Calu3 (cell line): ENCODE measurements at regions not wholly inside any gene's neighbourhood (a gene's known extent, or its start where the extent isn't known, plus 50 kb on each side); places are given as distances from the start of the nearest gene placed in this dataset.

Experiments
- BruUV-seq: library from RNA; stranded (reverse); fragments of 400-500 nt; replicated peaks from 2 replicates; lab custom pipeline; 2021; lab: Mats Ljungman, UMichigan
- CTCF ChIA-PET: fragments of 300-600 bp; sonication (Branson Sonifier 250); formaldehyde crosslinking; loops from one replicate; lab custom pipeline; 2022; ENCODE audit warnings: antibody characterized with exemption; lab: Charles Lee
- DNase-seq: peaks from one replicate; pipeline ENCODE4 v3.0.0; 2022
- H3K27ac Mint-ChIP-seq: one replicate; pipeline ENCODE4 v1.8.0; 2022; ENCODE audit warnings: mixed read lengths; ENCODE audit not compliant: unreplicated experiment
- H3K27me3 Mint-ChIP-seq: one replicate; pipeline ENCODE4 v1.8.0; 2022; ENCODE audit warnings: mixed read lengths; ENCODE audit not compliant: unreplicated experiment
- H3K36me3 Mint-ChIP-seq: one replicate; pipeline ENCODE4 v1.8.0; 2022; ENCODE audit warnings: mild to moderate bottlenecking, moderate library complexity, mixed read lengths; ENCODE audit not compliant: insufficient read depth, unreplicated experiment
- H3K4me1 Mint-ChIP-seq: one replicate; pipeline ENCODE4 v1.8.0; 2022; ENCODE audit warnings: mild to moderate bottlenecking, low read depth, mixed read lengths; ENCODE audit not compliant: unreplicated experiment
- H3K4me3 Mint-ChIP-seq: one replicate; pipeline ENCODE4 v1.8.0; 2022; ENCODE audit warnings: mild to moderate bottlenecking, low read depth, moderate library complexity, mixed read lengths; ENCODE audit not compliant: unreplicated experiment
- H3K9me3 Mint-ChIP-seq: one replicate; pipeline ENCODE4 v1.8.0; 2022; ENCODE audit warnings: low read depth, mixed read lengths; ENCODE audit not compliant: unreplicated experiment
- intact Hi-C: fragments of 100-400 bp; cut with micrococcal nuclease; formaldehyde crosslinking; loops from one replicate; pipeline ENCODE4 v1.10.0; 2022; ENCODE audit not compliant: unreplicated experiment
- TF ChIP-seq, protein P1 (sequence below): fragments of 200-600 bp; IDR thresholded peaks from one replicate; pipeline ENCODE4 v1.8.0; 2022; ENCODE audit warnings: antibody characterized with exemption; ENCODE audit not compliant: unreplicated experiment

DNA sequence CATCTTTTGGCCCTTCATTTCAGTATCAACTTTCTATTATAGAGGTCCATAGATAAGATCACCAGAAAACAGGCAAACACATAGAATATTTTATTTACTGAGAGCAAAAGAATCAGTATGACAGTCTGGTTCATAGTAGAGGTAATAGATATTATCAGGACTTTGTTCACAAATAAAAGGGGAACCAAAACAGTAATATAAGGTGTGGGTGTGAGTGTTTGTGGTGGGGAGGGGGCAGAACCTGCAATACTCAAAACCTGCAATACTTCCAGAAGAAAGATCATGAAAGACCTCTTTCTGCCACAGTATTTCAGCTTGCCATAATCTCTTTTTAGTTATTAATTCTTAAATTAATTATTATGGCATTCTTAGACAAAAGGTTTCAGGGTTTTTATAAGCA, 578.7 kb upstream of the SLITRK1 start:
- CTCF ChIA-PET: no interaction called here
- Mint-ChIP-seq H3K9me3 (no peaks in the 10 kb centered on the region), H3K27me3 (no peaks in the 10 kb centered on the region), H3K4me3 (no peak overlapping the region), H3K27ac (no peak overlapping the region), H3K4me1 (no peaks in the 10 kb centered on the region), H3K36me3 (no peaks in the 10 kb centered on the region)
- no TSS peak for BruUV-seq
- intact Hi-C loops: no loop called here
- TF ChIP-seq, protein P1, sequence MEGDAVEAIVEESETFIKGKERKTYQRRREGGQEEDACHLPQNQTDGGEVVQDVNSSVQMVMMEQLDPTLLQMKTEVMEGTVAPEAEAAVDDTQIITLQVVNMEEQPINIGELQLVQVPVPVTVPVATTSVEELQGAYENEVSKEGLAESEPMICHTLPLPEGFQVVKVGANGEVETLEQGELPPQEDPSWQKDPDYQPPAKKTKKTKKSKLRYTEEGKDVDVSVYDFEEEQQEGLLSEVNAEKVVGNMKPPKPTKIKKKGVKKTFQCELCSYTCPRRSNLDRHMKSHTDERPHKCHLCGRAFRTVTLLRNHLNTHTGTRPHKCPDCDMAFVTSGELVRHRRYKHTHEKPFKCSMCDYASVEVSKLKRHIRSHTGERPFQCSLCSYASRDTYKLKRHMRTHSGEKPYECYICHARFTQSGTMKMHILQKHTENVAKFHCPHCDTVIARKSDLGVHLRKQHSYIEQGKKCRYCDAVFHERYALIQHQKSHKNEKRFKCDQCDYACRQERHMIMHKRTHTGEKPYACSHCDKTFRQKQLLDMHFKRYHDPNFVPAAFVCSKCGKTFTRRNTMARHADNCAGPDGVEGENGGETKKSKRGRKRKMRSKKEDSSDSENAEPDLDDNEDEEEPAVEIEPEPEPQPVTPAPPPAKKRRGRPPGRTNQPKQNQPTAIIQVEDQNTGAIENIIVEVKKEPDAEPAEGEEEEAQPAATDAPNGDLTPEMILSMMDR: no peak
- DNase-seq: no peak

GRCh38 chr13:84455143-84455905, 573.0 kb upstream of the SLITRK1 start:
- DNase-seq: no peak
- H3K4me1 Mint-ChIP-seq: no peaks in the 10 kb centered on the region
- TF ChIP-seq, protein P1: no peak
- no TSS peak for BruUV-seq
- no peaks in the 10 kb centered on the region for H3K27me3 Mint-ChIP-seq
- CTCF ChIA-PET: no interaction called here
- H3K4me3 Mint-ChIP-seq: no peak overlapping the region
- intact Hi-C loops: no loop called here
- H3K9me3 Mint-ChIP-seq: peaks cover 3% of the 10 kb centered on the region
- H3K27ac Mint-ChIP-seq: no peak overlapping the region
- H3K36me3 Mint-ChIP-seq: no peaks in the 10 kb centered on the region

DNA sequence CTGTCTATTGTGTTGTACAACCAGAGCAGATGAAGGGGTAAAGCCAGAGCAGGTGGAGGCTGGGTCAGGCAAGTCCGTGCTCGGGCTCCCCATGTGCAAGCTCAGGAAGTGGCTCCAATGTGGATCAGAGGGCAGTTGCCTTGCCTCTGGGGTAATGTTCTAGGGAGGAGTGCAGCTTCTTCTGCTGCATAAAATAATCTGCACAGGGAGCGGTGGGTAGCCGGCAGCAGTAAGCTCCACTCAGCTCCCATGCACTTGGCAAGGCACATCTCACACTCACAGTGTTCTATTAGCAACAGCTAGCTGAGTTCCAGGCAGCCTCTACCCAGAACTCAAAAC, 565.3 kb upstream of the SLITRK1 start:
- TF ChIP-seq, protein P1: no peak
- H3K4me1 Mint-ChIP-seq: peaks cover 7% of the 10 kb centered on the region
- CTCF ChIA-PET: no interaction called here
- no peak overlapping the region for H3K4me3 Mint-ChIP-seq
- no peaks in the 10 kb centered on the region for H3K36me3 Mint-ChIP-seq
- no peaks in the 10 kb centered on the region for H3K27me3 Mint-ChIP-seq
- H3K27ac Mint-ChIP-seq: no peak overlapping the region
- no TSS peak for BruUV-seq
- intact Hi-C loops: no loop called here
- peaks cover under 1% of the 10 kb centered on the region for H3K9me3 Mint-ChIP-seq
- DNase-seq: no peak

DNA sequence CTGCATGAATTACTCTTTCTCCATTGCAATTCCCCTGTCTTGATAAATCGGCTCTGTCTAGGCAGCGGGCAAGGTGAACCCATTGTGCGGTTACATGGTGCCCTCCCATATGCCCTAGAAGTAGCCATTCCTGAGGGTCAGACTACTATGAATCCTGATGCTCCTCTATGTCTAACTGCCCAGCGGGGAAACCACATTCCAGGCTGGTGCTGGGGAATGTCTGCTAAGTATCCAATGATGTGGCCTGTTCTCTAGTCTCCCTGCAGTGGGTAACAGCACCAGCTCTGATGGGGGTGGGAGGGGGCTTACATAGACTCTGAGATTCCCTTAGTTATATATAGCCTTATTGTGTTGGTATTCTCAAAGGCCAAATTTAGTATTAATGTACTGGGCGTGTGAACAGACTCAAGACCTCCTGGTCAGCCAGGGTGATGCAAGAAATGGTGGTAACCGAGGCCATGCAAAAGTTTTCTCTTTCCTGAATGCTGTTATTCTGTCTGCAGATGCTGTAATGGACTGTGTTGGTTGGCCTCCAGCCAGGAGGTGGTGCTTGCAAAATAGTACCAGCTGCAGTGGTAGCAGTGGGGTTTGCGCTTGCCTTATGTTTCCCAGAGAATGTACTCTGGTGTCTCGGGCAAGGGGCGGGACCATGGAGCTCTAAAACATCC, 564.8 kb upstream of the SLITRK1 start:
- DNase-seq: no peak
- H3K27ac Mint-ChIP-seq: no peak overlapping the region

More for the DNA sequence above, 564.8 kb upstream of the SLITRK1 start:
- no peak overlapping the region for H3K4me3 Mint-ChIP-seq
- TF ChIP-seq, protein P1: no peak
- H3K27me3 Mint-ChIP-seq: no peaks in the 10 kb centered on the region
- H3K4me1 Mint-ChIP-seq: peaks cover 7% of the 10 kb centered on the region
- no peaks in the 10 kb centered on the region for H3K9me3 Mint-ChIP-seq
- CTCF ChIA-PET: no interaction called here
- H3K36me3 Mint-ChIP-seq: no peaks in the 10 kb centered on the region
- BruUV-seq: no TSS peak
- intact Hi-C loops: no loop called here
